B cell (primary cell): ENCODE measurements at regions not wholly inside any gene's neighbourhood (a gene's known extent, or its start where the extent isn't known, plus 50 kb on each side); places are given as distances from the start of the nearest gene placed in this dataset.

Experiments used
- CTCF ChIP-seq: fragments of 200-600 bp; IDR thresholded peaks from one replicate; pipeline ENCODE4 v1.8.0; 2022; ENCODE audit warnings: antibody characterized with exemption, mild to moderate bottlenecking
- EZH2 ChIP-seq: IDR thresholded peaks from 2 replicates; pipeline ENCODE4 v1.6.1; 2012; ENCODE audit warnings: borderline replicate concordance, low read depth, mild to moderate bottlenecking, moderate library complexity, low read length; ENCODE audit not compliant: insufficient read depth, poor library complexity, severe bottlenecking

- TF ChIP-seq CTCF (no peak), EZH2 (no peak)
Measured at GRCh38 chr15:95898761-95899160, 431.7 kb upstream of the NR2F2 start.
